Loucy (cell line): ENCODE measurements at regions not wholly inside any gene's neighbourhood (a gene's known extent, or its start where the extent isn't known, plus 50 kb on each side); places are given as distances from the start of the nearest gene placed in this dataset.

ENCODE experiments used
- EZH2phosphoT487 ChIP-seq: fragments of 200-600 bp; IDR thresholded peaks from 2 replicates; pipeline ENCODE4 v1.6.1; 2018; ENCODE audit warnings: antibody characterized with exemption, mild to moderate bottlenecking, moderate library complexity, borderline replicate concordance
- TF ChIP-seq, protein P1 (sequence below): fragments of 200-600 bp; sonication (generic); conservative IDR thresholded peaks from 2 replicates; pipeline ENCODE4 v1.5.1; 2014; ENCODE audit warnings: mild to moderate bottlenecking, antibody characterized with exemption, low read length

DNA sequence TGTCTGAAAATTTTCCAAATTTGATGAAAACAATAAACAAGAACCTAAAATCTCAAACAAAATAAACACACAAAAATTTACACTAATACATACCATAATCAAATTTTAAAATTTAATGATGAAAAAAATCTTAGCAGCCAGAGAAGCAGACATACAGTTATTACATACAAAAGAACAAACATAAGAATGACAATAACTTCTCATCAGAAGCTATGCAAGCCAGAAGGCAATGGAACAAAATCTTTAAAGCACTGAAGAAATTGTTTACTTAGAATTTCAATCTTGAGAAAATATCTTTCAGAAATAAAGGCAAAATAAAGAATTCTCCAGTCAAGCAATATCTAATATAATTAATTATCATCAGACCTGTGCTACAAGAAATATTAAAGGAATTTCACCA, 121.3 kb downstream of the IDS start:
- TF ChIP-seq, protein P1, sequence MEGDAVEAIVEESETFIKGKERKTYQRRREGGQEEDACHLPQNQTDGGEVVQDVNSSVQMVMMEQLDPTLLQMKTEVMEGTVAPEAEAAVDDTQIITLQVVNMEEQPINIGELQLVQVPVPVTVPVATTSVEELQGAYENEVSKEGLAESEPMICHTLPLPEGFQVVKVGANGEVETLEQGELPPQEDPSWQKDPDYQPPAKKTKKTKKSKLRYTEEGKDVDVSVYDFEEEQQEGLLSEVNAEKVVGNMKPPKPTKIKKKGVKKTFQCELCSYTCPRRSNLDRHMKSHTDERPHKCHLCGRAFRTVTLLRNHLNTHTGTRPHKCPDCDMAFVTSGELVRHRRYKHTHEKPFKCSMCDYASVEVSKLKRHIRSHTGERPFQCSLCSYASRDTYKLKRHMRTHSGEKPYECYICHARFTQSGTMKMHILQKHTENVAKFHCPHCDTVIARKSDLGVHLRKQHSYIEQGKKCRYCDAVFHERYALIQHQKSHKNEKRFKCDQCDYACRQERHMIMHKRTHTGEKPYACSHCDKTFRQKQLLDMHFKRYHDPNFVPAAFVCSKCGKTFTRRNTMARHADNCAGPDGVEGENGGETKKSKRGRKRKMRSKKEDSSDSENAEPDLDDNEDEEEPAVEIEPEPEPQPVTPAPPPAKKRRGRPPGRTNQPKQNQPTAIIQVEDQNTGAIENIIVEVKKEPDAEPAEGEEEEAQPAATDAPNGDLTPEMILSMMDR: no peak
- TF ChIP-seq EZH2phosphoT487: no peak
